ENCODE measurements at regions not wholly inside any gene's neighbourhood (a gene's known extent, or its start where the extent isn't known, plus 50 kb on each side); places are given as distances from the start of the nearest gene placed in this dataset.
"Not testable (repeated sequence)": the region's sequence is repeated elsewhere in the genome, so short reads cannot be mapped to it uniquely, and the experiment has no call there.

DNA sequence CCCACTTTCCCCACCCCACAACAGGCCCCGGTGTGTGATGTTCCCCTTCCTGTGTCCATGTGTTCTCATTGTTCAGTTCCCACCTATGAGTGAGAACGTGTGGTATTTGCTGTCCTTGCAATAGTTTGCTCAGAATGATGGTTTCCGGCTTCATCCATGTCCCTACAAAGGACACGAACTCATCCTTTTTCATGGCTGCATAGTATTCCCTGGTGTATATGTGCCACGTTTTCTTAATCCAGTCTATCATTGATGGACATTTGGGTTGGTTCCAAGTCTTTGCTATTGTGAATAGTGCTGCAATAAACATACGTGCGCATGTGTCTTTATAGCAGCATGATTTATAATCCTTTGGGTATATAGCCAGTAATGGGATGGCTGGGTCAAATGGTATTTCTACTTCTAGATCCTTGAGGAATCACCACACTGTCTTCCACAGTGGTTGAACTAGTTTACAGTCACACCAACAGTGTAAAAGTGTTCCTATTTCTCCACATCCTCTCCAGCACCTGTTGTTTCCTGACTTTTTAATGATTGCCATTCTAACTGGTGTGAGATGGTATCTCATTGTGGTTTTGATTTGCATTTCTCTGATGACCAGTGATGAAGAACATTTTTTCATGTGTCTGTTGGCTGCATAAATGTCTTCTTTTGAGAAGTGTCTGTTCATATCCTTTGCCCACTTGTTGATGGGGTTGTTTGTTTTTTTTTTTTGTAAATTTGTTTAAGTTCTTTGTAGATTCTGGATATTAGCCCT, 124.5 kb downstream of the TANC2 start:
- H3K4me3 ChIP-seq: not testable (repeated sequence)

DNA sequence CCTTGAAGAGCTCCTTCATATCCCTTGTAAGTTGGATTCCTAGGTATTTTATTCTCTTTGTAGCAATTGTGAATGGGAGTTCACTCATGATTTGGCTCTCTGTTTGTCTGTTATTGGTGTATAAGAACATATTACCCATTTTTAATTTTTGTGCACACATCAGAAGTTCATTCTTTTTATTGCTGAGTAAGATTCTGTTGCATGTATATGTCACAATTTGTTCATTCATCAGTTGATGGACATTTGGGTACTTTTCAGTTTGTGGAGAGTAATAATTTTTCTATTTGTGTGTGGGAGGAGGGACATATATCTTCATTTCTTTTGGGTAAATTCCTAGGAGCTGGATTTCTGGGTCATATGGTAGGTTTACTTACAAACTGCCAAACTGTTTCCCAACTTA, 125.9 kb downstream of the TANC2 start:
- not testable (repeated sequence) for H3K4me1 ChIP-seq (ENCODE audit: insufficient read depth); H3K27me3 ChIP-seq (ENCODE audit: insufficient read depth); H2AFZ ChIP-seq; H3K4me3 Mint-ChIP-seq; H3K79me2 ChIP-seq (replicated peaks; ENCODE audit: insufficient read depth); H3K27me3 Mint-ChIP-seq (ENCODE audit: insufficient read depth, low read depth, poor library complexity); DNase-seq (ENCODE audit: low spot score); H3K36me3 ChIP-seq (ENCODE audit: insufficient read depth); H3K9me3 Mint-ChIP-seq; H3K4me2 ChIP-seq; H3K9me2 ChIP-seq (ENCODE audit: insufficient read depth); H4K20me1 ChIP-seq (replicated peaks; ENCODE audit: insufficient read depth); ATAC-seq; H3K27ac ChIP-seq (ENCODE audit: low read depth); H3K36me3 Mint-ChIP-seq (ENCODE audit: low read depth); H3K4me1 Mint-ChIP-seq; H3K27ac Mint-ChIP-seq; H3F3A ChIP-seq (replicated peaks; ENCODE audit: low read depth); H3K4me3 ChIP-seq

More for the DNA sequence above, 124.5 kb downstream of the TANC2 start:
- not testable (repeated sequence) for H3K4me1 Mint-ChIP-seq; H3K27ac Mint-ChIP-seq; DNase-seq (ENCODE audit: low spot score); H3K4me3 Mint-ChIP-seq; H3K9me2 ChIP-seq (ENCODE audit: insufficient read depth); H3K4me2 ChIP-seq; H3K27me3 ChIP-seq (ENCODE audit: insufficient read depth); H3K27ac ChIP-seq (ENCODE audit: low read depth); H4K20me1 ChIP-seq (replicated peaks; ENCODE audit: insufficient read depth); H3K79me2 ChIP-seq (replicated peaks; ENCODE audit: insufficient read depth); H3K36me3 ChIP-seq (ENCODE audit: insufficient read depth); ATAC-seq; H2AFZ ChIP-seq; H3F3A ChIP-seq (replicated peaks; ENCODE audit: low read depth); H3K27me3 Mint-ChIP-seq (ENCODE audit: insufficient read depth, low read depth, poor library complexity); H3K4me1 ChIP-seq (ENCODE audit: insufficient read depth); H3K36me3 Mint-ChIP-seq (ENCODE audit: low read depth); H3K9me3 Mint-ChIP-seq

DNA sequence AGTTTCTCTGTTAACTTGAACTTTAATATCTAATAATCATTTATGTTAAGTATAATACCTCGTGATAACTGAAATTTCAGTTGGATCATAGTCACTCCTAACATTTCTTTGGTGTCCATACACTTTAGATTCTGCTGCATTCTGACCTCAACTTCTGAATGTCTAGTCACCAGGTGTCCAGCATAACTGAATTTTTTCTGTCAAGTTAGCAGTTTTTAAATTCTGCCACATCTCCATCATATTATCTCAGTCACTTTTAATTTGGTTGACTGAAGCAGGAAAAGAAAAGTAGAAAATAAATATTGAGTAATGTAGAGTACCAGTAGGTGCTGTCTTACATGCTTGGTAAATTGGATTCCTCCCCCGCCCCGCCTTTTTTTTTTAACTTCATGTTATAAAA, 128.6 kb downstream of the TANC2 start:
- Histone ChIP-seq H3K27ac (ENCODE audit: low read depth) (no peak overlapping the region), H3K27me3 (ENCODE audit: insufficient read depth) (no peaks in the 10 kb centered on the region), H2AFZ (no peak overlapping the region), H3K9me2 (ENCODE audit: insufficient read depth) (no peaks in the 10 kb centered on the region), H3K4me2 (no peak overlapping the region), H3K36me3 (ENCODE audit: insufficient read depth) (no peaks in the 10 kb centered on the region), H3F3A (replicated peaks; ENCODE audit: low read depth) (no peaks in the 10 kb centered on the region), H4K20me1 (replicated peaks; ENCODE audit: insufficient read depth) (no peaks in the 10 kb centered on the region), H3K4me1 (ENCODE audit: insufficient read depth) (no peaks in the 10 kb centered on the region), H3K4me3 (no peak overlapping the region), H3K79me2 (replicated peaks; ENCODE audit: insufficient read depth) (no peaks in the 10 kb centered on the region)
- Mint-ChIP-seq H3K9me3 (peaks cover 9% of the 10 kb centered on the region; the same call in 2 of the 3 replicates), H3K4me1 (no peaks in the 10 kb centered on the region), H3K36me3 (ENCODE audit: low read depth) (no peaks in the 10 kb centered on the region), H3K27me3 (ENCODE audit: insufficient read depth, low read depth, poor library complexity) (peaks cover 2% of the 10 kb centered on the region), H3K4me3 (no peak overlapping the region), H3K27ac (no peak overlapping the region)
- ATAC-seq (no peak), DNase-seq (ENCODE audit: low spot score) (no peak)
- TF ChIP-seq ZNF114 (CRISPR knock-in tag; IDR thresholded peaks at IDR 0.05) (no peak), ZNF331 (CRISPR knock-in tag; IDR thresholded peaks at IDR 0.05; ENCODE audit: low read depth) (no peak), EZH2phosphoT487 (IDR thresholded peaks at IDR 0.05; ENCODE audit: unreplicated experiment) (no peak), EZH2 (IDR thresholded peaks at IDR 0.05; ENCODE audit: low read depth, unreplicated experiment) (no peak), NANOG (IDR thresholded peaks at IDR 0.05; ENCODE audit: borderline replicate concordance) (no peak), CREB1 (CRISPR knock-in tag; IDR thresholded peaks at IDR 0.05; ENCODE audit: low read depth) (no peak), JUNB (IDR thresholded peaks at IDR 0.05; ENCODE audit: unreplicated experiment) (no peak), STAT1 (IDR thresholded peaks at IDR 0.05; ENCODE audit: unreplicated experiment) (no peak), POLR2AphosphoS5 (IDR thresholded peaks at IDR 0.05; ENCODE audit: low read depth) (no peak)
- TF ChIP-seq, protein P1, sequence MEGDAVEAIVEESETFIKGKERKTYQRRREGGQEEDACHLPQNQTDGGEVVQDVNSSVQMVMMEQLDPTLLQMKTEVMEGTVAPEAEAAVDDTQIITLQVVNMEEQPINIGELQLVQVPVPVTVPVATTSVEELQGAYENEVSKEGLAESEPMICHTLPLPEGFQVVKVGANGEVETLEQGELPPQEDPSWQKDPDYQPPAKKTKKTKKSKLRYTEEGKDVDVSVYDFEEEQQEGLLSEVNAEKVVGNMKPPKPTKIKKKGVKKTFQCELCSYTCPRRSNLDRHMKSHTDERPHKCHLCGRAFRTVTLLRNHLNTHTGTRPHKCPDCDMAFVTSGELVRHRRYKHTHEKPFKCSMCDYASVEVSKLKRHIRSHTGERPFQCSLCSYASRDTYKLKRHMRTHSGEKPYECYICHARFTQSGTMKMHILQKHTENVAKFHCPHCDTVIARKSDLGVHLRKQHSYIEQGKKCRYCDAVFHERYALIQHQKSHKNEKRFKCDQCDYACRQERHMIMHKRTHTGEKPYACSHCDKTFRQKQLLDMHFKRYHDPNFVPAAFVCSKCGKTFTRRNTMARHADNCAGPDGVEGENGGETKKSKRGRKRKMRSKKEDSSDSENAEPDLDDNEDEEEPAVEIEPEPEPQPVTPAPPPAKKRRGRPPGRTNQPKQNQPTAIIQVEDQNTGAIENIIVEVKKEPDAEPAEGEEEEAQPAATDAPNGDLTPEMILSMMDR (conservative IDR thresholded peaks at IDR 0.05; ENCODE audit: low read depth in 2 of 2): no peak
- TF ChIP-seq, protein P2, sequence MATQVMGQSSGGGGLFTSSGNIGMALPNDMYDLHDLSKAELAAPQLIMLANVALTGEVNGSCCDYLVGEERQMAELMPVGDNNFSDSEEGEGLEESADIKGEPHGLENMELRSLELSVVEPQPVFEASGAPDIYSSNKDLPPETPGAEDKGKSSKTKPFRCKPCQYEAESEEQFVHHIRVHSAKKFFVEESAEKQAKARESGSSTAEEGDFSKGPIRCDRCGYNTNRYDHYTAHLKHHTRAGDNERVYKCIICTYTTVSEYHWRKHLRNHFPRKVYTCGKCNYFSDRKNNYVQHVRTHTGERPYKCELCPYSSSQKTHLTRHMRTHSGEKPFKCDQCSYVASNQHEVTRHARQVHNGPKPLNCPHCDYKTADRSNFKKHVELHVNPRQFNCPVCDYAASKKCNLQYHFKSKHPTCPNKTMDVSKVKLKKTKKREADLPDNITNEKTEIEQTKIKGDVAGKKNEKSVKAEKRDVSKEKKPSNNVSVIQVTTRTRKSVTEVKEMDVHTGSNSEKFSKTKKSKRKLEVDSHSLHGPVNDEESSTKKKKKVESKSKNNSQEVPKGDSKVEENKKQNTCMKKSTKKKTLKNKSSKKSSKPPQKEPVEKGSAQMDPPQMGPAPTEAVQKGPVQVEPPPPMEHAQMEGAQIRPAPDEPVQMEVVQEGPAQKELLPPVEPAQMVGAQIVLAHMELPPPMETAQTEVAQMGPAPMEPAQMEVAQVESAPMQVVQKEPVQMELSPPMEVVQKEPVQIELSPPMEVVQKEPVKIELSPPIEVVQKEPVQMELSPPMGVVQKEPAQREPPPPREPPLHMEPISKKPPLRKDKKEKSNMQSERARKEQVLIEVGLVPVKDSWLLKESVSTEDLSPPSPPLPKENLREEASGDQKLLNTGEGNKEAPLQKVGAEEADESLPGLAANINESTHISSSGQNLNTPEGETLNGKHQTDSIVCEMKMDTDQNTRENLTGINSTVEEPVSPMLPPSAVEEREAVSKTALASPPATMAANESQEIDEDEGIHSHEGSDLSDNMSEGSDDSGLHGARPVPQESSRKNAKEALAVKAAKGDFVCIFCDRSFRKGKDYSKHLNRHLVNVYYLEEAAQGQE (IDR thresholded peaks at IDR 0.05; ENCODE audit: unreplicated experiment): no peak
- TF ChIP-seq, protein P3, sequence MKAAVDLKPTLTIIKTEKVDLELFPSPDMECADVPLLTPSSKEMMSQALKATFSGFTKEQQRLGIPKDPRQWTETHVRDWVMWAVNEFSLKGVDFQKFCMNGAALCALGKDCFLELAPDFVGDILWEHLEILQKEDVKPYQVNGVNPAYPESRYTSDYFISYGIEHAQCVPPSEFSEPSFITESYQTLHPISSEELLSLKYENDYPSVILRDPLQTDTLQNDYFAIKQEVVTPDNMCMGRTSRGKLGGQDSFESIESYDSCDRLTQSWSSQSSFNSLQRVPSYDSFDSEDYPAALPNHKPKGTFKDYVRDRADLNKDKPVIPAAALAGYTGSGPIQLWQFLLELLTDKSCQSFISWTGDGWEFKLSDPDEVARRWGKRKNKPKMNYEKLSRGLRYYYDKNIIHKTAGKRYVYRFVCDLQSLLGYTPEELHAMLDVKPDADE (IDR thresholded peaks at IDR 0.05): no peak
